GM12878 (cell line): ENCODE measurements at regions not wholly inside any gene's neighbourhood (a gene's known extent, or its start where the extent isn't known, plus 50 kb on each side); places are given as distances from the start of the nearest gene placed in this dataset.

Experiments used
- ATAC-seq: fragments of 200-7000 bp; cut with Tn5 transposase; 3 replicates; pipeline ENCODE4 v1.9.1; 2020; ENCODE audit warnings: mild to moderate bottlenecking, moderate library complexity
- BruUV-seq: library from RNA; stranded (reverse); fragments of 400-500 nt; replicated peaks from 2 replicates; lab custom pipeline; 2021; lab: Mats Ljungman, UMichigan
- CTCF ChIA-PET: fragments of 300-600 bp; sonication (Branson Sonifier 250); formaldehyde crosslinking; extraction: SDS; loops from one replicate; lab custom pipeline; 2021; ENCODE audit warnings: inconsistent platforms; lab: Yijun Ruan, JAX
- POLR2A ChIA-PET: fragments of 350-600 bp; formaldehyde crosslinking; extraction: SDS; loops from one replicate; lab custom pipeline; 2021; ENCODE audit warnings: inconsistent platforms; lab: Charles Lee
- RAD21 ChIA-PET: fragments of 300-600 bp; sonication (Branson Sonifier 250); formaldehyde crosslinking; loops from one replicate; lab custom pipeline; 2023; ENCODE audit warnings: antibody characterized with exemption; ENCODE audit not compliant: unreplicated experiment; lab: Charles Lee
- SMC1A ChIA-PET: fragments of 300-600 bp; sonication (Branson Sonifier 250); formaldehyde crosslinking; loops from one replicate; lab custom pipeline; 2023; ENCODE audit not compliant: unreplicated experiment, uncharacterized antibody; lab: Charles Lee
- DNase-seq: peaks from one replicate; pipeline ENCODE4 v3.0.0-alpha.2; 2011; ENCODE audit warnings: low read depth, low spot score
- FAIRE-seq: peaks from 3 replicates; lab custom pipeline; 2011; peaks lifted over from hg19 to GRCh38; lab: Jason Lieb, UNC
- H2AFZ ChIP-seq: 2 replicates; pipeline ENCODE4 v1.6.0; 2011; ENCODE audit warnings: low read depth, low read length, control low read depth; ENCODE audit not compliant: control insufficient read depth
- H3K27ac ChIP-seq: 2 replicates; pipeline ENCODE4 v1.5.1; 2011; ENCODE audit warnings: control low read depth; ENCODE audit not compliant: control insufficient read depth, insufficient read depth
- H3K27me3 ChIP-seq, 2 experiments: replicated peaks in 1 of 2; 2 replicates each; pipeline versions ENCODE4 v1.6.0 to v1.6.1; 2011; ENCODE audit warnings: low read length in 1 of 2; ENCODE audit not compliant: control insufficient read depth in 2 of 2, insufficient read depth in 2 of 2
- H3K36me3 ChIP-seq, 2 experiments: 2 replicates each; pipeline ENCODE4 v1.5.1; 2011; ENCODE audit warnings: low read length in 1 of 2; ENCODE audit not compliant: control insufficient read depth in 2 of 2, insufficient read depth in 2 of 2
- H3K4me1 ChIP-seq: 2 replicates; pipeline ENCODE4 v1.6.1; 2011; ENCODE audit warnings: mild to moderate bottlenecking, low read length, moderate library complexity, mixed read lengths; ENCODE audit not compliant: control insufficient read depth, insufficient read depth
- H3K4me2 ChIP-seq: 2 replicates; pipeline ENCODE4 v1.6.0; 2011; ENCODE audit warnings: control low read depth; ENCODE audit not compliant: control insufficient read depth, insufficient read depth
- H3K4me3 ChIP-seq: fragments of 200-600 bp; sonication (generic); 2 replicates; pipeline ENCODE4 v1.5.1; 2016
- H3K79me2 ChIP-seq: 2 replicates; pipeline ENCODE4 v1.6.0; 2011; ENCODE audit warnings: low read length; ENCODE audit not compliant: control insufficient read depth, insufficient read depth
- H3K9ac ChIP-seq: 2 replicates; pipeline ENCODE4 v1.8.0; 2011; ENCODE audit warnings: low read length, control low read depth, mixed read lengths; ENCODE audit not compliant: control insufficient read depth, insufficient read depth
- H3K9me3 ChIP-seq: replicated peaks from 3 replicates; pipeline ENCODE4 v1.5.1; 2011; ENCODE audit warnings: mild to moderate bottlenecking, low read length; ENCODE audit not compliant: control insufficient read depth, insufficient read depth
- H4K20me1 ChIP-seq: 2 replicates; pipeline ENCODE4 v1.6.0; 2011; ENCODE audit not compliant: control insufficient read depth, insufficient read depth
- CTCF ChIP-seq, 3 experiments: IDR thresholded peaks in 2 of 3; conservative IDR thresholded peaks in 1 of 3; 2 replicates each; pipeline ENCODE4 v1.5.1; 2011; ENCODE audit warnings: low read depth in 3 of 3, low read length in 3 of 3, mild to moderate bottlenecking in 3 of 3, control low read depth in 2 of 3, moderate library complexity in 2 of 3, inconsistent platforms in 1 of 3, mixed read lengths in 1 of 3; ENCODE audit not compliant: control insufficient read depth in 2 of 3, insufficient read depth in 1 of 3; ENCODE audit errors: extremely low read depth in 1 of 3
- DPF2 ChIP-seq: fragments of 450-650 bp; IDR thresholded peaks from 2 replicates; pipeline ENCODE4 v1.6.1; 2017; ENCODE audit warnings: mild to moderate bottlenecking
- HCFC1 ChIP-seq: fragments of 150-350 bp; IDR thresholded peaks from 2 replicates; pipeline ENCODE4 v1.6.1; 2014; ENCODE audit warnings: low read length
- IRF4 ChIP-seq: IDR thresholded peaks from 2 replicates; pipeline ENCODE4 v1.6.1; 2011; ENCODE audit warnings: low read depth, low read length
- NBN ChIP-seq: fragments of 450-650 bp; IDR thresholded peaks from 2 replicates; pipeline ENCODE4 v1.6.1; 2016
- NFIC ChIP-seq: IDR thresholded peaks from 2 replicates; pipeline ENCODE4 v1.6.1; 2012; ENCODE audit warnings: low read depth, mild to moderate bottlenecking, inconsistent platforms, low read length, moderate library complexity
- NFYB ChIP-seq: IDR thresholded peaks from 2 replicates; pipeline ENCODE4 v1.6.1; 2011; ENCODE audit warnings: low read depth, mild to moderate bottlenecking, low read length, improper control_type of control experiment, moderate library complexity; ENCODE audit not compliant: insufficient read depth
- PRDM15 ChIP-seq: fragments of 450-650 bp; formaldehyde crosslinking; IDR thresholded peaks from 2 replicates; pipeline ENCODE4 v1.4.0; 2020; ENCODE audit warnings: mild to moderate bottlenecking, moderate library complexity
- SIX5 ChIP-seq: IDR thresholded peaks from 2 replicates; pipeline ENCODE4 v1.6.1; 2011; ENCODE audit warnings: mild to moderate bottlenecking, low read depth, low read length, moderate library complexity; ENCODE audit not compliant: severe bottlenecking
- SP1 ChIP-seq: IDR thresholded peaks from one replicate; pipeline ENCODE4 v1.6.1; 2011; ENCODE audit warnings: low read depth, low read length
- WRNIP1 ChIP-seq: IDR thresholded peaks from 2 replicates; pipeline ENCODE4 v1.6.1; 2011; ENCODE audit warnings: low read depth, low read length, improper control_type of control experiment, borderline replicate concordance
- ZNF592 ChIP-seq: fragments of 450-650 bp; IDR thresholded peaks from 2 replicates; pipeline ENCODE4 v1.6.1; 2017; ENCODE audit warnings: mild to moderate bottlenecking, moderate library complexity
- WGBS: methylation state at CpG from one replicate; pipeline ENCODE4 v1.1.6; 2016; ENCODE audit warnings: low lambda C conversion rate; ENCODE audit not compliant: insufficient replicate concordance, insufficient coverage; ENCODE audit errors: missing lambda C conversion rate; 5-methylcytosine and 5-hydroxymethylcytosine counted together
- in situ Hi-C: fragments of 300-500 bp; cut with MboI; formaldehyde crosslinking; loops from 9 replicates; pipeline ENCODE4 v1.14.3; 2018; ENCODE audit warnings: mixed read lengths
- intact Hi-C: fragments of 100-400 bp; cut with micrococcal nuclease; formaldehyde crosslinking; loops from one replicate; pipeline ENCODE4 v1.14.2; 2022; ENCODE audit not compliant: unreplicated experiment
- TF ChIP-seq, protein P1 (sequence below): fragments of 450-650 bp; IDR thresholded peaks from 2 replicates; pipeline ENCODE4 v1.6.1; 2017; ENCODE audit warnings: mild to moderate bottlenecking

DNA sequence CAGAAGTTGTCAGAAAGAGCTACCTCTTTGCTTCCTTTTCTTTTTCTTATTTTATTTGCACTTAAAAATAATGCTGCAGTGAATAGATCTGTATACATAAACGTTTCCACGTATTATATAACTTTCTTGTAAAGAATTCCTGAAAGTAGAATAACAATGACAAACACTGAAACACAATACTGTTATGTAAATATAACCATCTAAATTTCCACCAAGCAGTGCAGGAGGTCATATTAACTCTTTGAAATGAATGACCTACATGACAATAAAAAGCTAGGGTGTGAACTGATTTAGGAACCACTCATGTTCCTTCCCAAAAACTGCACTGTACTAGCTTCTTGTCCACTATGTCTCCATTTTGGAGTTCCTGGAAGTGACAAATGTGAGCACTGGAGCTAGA, 85.8 kb downstream of the COX18 start:
- intact Hi-C loops: no loop called here
- ATAC-seq (no peak), DNase-seq (no peak), FAIRE-seq (no peak)
- in situ Hi-C loops: no loop called here
- ChIA-PET SMC1A (interaction anchor here (1.1 to 1.3 kb wide), 2 partner anchors 25 to 97 kb away, joined by 3 read pairs; no protein-coding TSS in a partner anchor), CTCF (interaction anchor here (0.5 to 1.5 kb wide), 3 partner anchors 16 to 449 kb away, joined by 3 to 4 read pairs (median 3); no protein-coding TSS in a partner anchor), POLR2A (interaction anchor here (0.5 to 0.6 kb wide), 2 partner anchors 51 to 559 kb away, joined by 3 to 4 read pairs; no protein-coding TSS in a partner anchor), RAD21 (interaction anchor here (1.3 kb wide), 1 partner anchor 10 kb away, joined by 3 read pairs; no protein-coding TSS in a partner anchor)
- no TSS peak for BruUV-seq
- Histone ChIP-seq H3K4me2 (no peak overlapping the region), H3K36me3 (no peaks in the 10 kb centered on the region), H2AFZ (no peak overlapping the region), H3K27me3 (no peaks in the 10 kb centered on the region), H3K9me3 (no peaks in the 10 kb centered on the region), H4K20me1 (no peaks in the 10 kb centered on the region), H3K4me3 (no peak overlapping the region), H3K27ac (no peak overlapping the region), H3K4me1 (no peaks in the 10 kb centered on the region), H3K9ac (no peak overlapping the region), H3K79me2 (no peaks in the 10 kb centered on the region)
- TF ChIP-seq SIX5: no peak
- TF ChIP-seq DPF2: no peak
- TF ChIP-seq, protein P1, sequence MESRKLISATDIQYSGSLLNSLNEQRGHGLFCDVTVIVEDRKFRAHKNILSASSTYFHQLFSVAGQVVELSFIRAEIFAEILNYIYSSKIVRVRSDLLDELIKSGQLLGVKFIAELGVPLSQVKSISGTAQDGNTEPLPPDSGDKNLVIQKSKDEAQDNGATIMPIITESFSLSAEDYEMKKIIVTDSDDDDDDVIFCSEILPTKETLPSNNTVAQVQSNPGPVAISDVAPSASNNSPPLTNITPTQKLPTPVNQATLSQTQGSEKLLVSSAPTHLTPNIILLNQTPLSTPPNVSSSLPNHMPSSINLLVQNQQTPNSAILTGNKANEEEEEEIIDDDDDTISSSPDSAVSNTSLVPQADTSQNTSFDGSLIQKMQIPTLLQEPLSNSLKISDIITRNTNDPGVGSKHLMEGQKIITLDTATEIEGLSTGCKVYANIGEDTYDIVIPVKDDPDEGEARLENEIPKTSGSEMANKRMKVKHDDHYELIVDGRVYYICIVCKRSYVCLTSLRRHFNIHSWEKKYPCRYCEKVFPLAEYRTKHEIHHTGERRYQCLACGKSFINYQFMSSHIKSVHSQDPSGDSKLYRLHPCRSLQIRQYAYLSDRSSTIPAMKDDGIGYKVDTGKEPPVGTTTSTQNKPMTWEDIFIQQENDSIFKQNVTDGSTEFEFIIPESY: no peak
- no peak for TF ChIP-seq NFIC
- no peak for TF ChIP-seq WRNIP1
- no peak for TF ChIP-seq CTCF (IDR thresholded peaks at IDR 0.05 in 2 of 3, conservative IDR thresholded peaks at IDR 0.05 in 1 of 3; ENCODE audit: control insufficient read depth in 2 of 3, extremely low read depth in 1 of 3, insufficient read depth in 1 of 3, low read depth in 3 of 3, low read length in 3 of 3)
- no peak for TF ChIP-seq NBN
- no peak for TF ChIP-seq NFYB
- no peak for TF ChIP-seq PRDM15 (CRISPR knock-in tag)
- no peak for TF ChIP-seq HCFC1
- no peak for TF ChIP-seq ZNF592
- TF ChIP-seq IRF4: no peak
- TF ChIP-seq SP1: no peak
- WGBS: 0% methylated on average over 2 of the region's 2 CpGs
